Osteocyte (in vitro differentiated cells): ENCODE measurements at regions not wholly inside any gene's neighbourhood (a gene's known extent, or its start where the extent isn't known, plus 50 kb on each side); places are given as distances from the start of the nearest gene placed in this dataset.

Experiments used
- DNase-seq: peaks from one replicate; pipeline ENCODE4 v3.0.0; 2021; ENCODE audit warnings: mixed read lengths; ENCODE audit not compliant: unreplicated experiment; ENCODE audit errors: extremely low spot score
- H3K27ac Mint-ChIP-seq: one replicate; pipeline ENCODE4 v1.8.0; 2021; ENCODE audit warnings: mild to moderate bottlenecking, mixed read lengths; ENCODE audit not compliant: unreplicated experiment
- H3K27me3 Mint-ChIP-seq: one replicate; pipeline ENCODE4 v1.8.0; 2021; ENCODE audit warnings: mixed read lengths; ENCODE audit not compliant: unreplicated experiment
- H3K36me3 Mint-ChIP-seq: one replicate; pipeline ENCODE4 v1.8.0; 2021; ENCODE audit warnings: mixed read lengths; ENCODE audit not compliant: unreplicated experiment
- H3K4me1 Mint-ChIP-seq: one replicate; pipeline ENCODE4 v1.8.0; 2021; ENCODE audit warnings: mixed read lengths; ENCODE audit not compliant: unreplicated experiment
- H3K4me3 Mint-ChIP-seq: one replicate; pipeline ENCODE4 v1.8.0; 2021; ENCODE audit warnings: mild to moderate bottlenecking, moderate library complexity, mixed read lengths; ENCODE audit not compliant: unreplicated experiment
- H3K9me3 Mint-ChIP-seq: one replicate; pipeline ENCODE4 v1.8.0; 2021; ENCODE audit warnings: mixed read lengths; ENCODE audit not compliant: unreplicated experiment
- CTCF ChIP-seq: fragments of 200-600 bp; sonication (generic); IDR thresholded peaks from 2 replicates; pipeline ENCODE4 v1.5.0; 2021; ENCODE audit warnings: antibody characterized with exemption, mild to moderate bottlenecking, moderate library complexity

GRCh38 chr12:105876396-105876927 lies 262.3 kb downstream of the NUAK1 start:
- DNase-seq, result no peak
- Mint-ChIP-seq H3K27me3 (no peaks in the 10 kb centered on the region), H3K36me3 (no peaks in the 10 kb centered on the region), H3K4me3 (no peak overlapping the region), H3K4me1 (no peaks in the 10 kb centered on the region), H3K27ac (no peak overlapping the region), H3K9me3 (peaks cover 22% of the 10 kb centered on the region)
- no peak for TF ChIP-seq CTCF

- H3K36me3 Mint-ChIP-seq, result no peaks in the 10 kb centered on the region
- no peaks in the 10 kb centered on the region for H3K27me3 Mint-ChIP-seq
- peaks cover 8% of the 10 kb centered on the region for H3K9me3 Mint-ChIP-seq
- H3K27ac Mint-ChIP-seq, result no peak overlapping the region
- no peak for DNase-seq
- no peak for TF ChIP-seq CTCF
- H3K4me1 Mint-ChIP-seq, result peaks cover 2% of the 10 kb centered on the region
- H3K4me3 Mint-ChIP-seq, result no peak overlapping the region
These were observed 259.8 kb downstream of the NUAK1 start for GRCh38 chr12:105878964-105879363.

GRCh38 chr12:105880824-105881388 lies 257.8 kb downstream of the NUAK1 start:
- H3K9me3 Mint-ChIP-seq, result no peaks in the 10 kb centered on the region
- TF ChIP-seq CTCF, result no peak
- H3K4me3 Mint-ChIP-seq, result no peak overlapping the region
- H3K36me3 Mint-ChIP-seq, result no peaks in the 10 kb centered on the region
- no peak for DNase-seq
- peaks cover 2% of the 10 kb centered on the region for H3K4me1 Mint-ChIP-seq
- no peaks in the 10 kb centered on the region for H3K27me3 Mint-ChIP-seq
- no peak overlapping the region for H3K27ac Mint-ChIP-seq

DNA sequence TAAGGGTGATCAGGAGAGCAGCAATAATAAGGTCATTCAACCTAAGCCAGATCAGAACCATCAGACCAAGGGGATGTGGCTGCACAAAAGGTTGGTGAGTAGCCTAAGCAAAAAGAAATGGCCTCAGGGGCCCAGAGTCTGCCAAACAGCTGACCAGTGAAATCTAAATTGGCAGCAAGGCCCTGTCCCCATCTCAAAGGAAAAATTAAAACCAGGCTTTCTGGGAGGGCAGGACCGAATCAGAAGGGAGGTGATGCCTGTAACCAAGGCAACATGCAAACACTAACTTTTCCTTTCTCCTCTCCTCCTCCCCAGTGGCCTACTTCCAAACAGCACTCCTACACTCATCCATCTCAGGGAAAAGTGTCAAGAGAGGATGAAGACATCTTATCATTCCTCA lies 256.4 kb downstream of the NUAK1 start:
- TF ChIP-seq CTCF, result no peak
- no peak for DNase-seq
- H3K36me3 Mint-ChIP-seq, result no peaks in the 10 kb centered on the region
- no peaks in the 10 kb centered on the region for H3K9me3 Mint-ChIP-seq
- peaks cover 2% of the 10 kb centered on the region for H3K4me1 Mint-ChIP-seq
- no peak overlapping the region for H3K27ac Mint-ChIP-seq
- H3K27me3 Mint-ChIP-seq, result no peaks in the 10 kb centered on the region
- H3K4me3 Mint-ChIP-seq, result no peak overlapping the region

DNA sequence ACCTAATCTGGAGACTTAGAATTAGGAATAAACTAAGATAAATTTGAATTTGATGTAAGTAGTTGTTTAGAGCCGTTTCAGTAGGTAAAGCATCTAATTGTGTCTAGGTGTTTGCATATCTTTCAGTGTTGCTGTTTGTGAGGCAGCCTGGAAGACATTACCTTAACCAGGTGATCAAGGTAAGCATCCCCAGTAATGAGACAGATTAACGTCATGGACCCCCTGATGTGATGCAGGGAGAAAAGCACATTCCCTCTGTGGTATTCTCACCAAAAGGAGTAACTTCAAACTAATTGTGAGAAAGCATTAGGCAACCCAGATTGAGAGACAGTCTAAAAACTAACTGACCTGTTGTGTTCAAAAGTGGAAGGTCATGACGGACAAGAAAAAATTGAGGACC lies 251.6 kb downstream of the NUAK1 start:
- no peak for DNase-seq
- H3K27me3 Mint-ChIP-seq, result no peaks in the 10 kb centered on the region
- TF ChIP-seq CTCF, result no peak
- H3K4me3 Mint-ChIP-seq, result no peak overlapping the region
- peaks cover 5% of the 10 kb centered on the region for H3K9me3 Mint-ChIP-seq
- H3K4me1 Mint-ChIP-seq, result peaks cover 2% of the 10 kb centered on the region
- no peak overlapping the region for H3K27ac Mint-ChIP-seq
- H3K36me3 Mint-ChIP-seq, result no peaks in the 10 kb centered on the region
